DMS 273 (cell line): ENCODE measurements at regions not wholly inside any gene's neighbourhood (a gene's known extent, or its start where the extent isn't known, plus 50 kb on each side); places are given as distances from the start of the nearest gene placed in this dataset.

Experiments
- DNase-seq: peaks from one replicate; lab custom pipeline; 2025; ENCODE audit not compliant: unreplicated experiment; lab: John Stamatoyannopoulos, UW

DNA sequence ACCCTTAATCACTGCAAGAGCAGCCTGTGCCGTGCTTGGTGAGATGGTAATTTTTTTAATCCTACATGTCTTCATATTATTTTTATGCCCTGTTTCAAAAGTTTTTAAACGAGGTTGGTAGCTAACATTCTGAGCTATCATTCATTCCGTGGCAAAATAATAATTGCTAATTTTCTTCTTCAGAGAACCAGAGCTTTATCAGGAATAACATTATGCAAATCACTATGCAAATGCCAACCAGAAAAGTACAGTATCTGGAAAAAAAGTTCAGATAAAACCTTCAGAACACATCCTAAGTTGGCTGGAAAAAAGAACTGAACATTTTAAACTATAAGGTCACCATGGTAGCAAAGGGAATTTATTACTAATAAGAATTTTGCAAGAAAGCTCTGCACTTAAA is 165.1 kb upstream of the NABP1 start:
- no peak for DNase-seq

DNA sequence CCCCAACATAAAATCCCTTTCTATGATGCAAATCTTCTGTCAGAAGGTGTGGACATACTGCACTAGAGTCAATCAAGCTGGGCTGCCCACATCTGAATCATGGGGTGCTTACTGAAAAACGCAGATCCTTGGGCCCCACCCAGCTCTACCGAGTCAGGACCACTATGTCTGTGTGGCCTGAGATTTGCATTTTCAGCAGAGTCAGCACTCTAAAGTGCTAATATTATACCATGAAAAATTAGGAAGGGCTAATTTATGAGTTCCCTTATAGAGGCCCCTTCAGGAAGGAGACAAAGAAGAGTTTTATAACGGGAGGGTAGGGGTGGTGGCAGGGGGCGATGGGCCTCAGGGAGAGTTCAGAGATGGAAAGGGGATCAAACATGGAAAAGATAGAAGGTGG is 163.3 kb upstream of the NABP1 start:
- DNase-seq = no peak

DNA sequence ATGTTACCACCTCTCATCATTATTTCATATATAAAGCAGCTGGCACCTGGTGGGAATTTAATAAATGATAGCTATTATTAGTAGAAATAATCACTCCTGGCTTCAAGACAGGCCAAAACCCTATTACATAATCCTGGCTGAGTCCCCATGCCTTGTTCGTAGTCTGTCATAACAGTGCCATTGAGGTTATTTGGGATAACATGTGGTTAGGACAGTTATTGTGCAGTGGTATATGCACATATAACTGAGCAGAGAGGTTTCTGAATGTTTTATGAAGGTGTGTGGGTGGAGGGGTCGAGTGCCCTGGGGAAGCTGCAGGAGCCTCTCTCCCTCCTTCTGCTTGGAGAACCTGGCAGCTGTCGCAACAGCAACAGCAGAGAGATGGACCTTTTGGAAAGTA is 162.4 kb upstream of the NABP1 start:
- peak; percentile 26 for DNase-seq

DNA sequence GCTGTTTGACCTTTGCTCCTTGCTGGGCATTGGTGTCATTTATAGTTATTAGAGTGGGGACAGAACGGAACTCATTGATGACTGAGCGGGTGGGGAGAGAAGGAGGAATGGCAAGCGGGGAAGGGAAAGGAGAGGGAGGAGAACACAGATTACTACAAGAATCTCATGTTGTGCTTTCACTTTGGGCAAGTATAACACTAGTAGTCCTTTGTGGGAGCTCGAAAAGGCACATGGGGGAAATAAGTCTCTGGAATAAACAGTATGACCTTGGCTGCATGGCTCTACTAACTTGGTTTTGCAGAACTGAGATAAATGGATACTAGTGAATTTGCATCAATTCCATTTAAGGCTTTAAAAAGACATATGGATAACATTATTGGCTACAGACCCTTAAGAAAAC is 161.7 kb upstream of the NABP1 start:
- DNase-seq = no peak

DNA sequence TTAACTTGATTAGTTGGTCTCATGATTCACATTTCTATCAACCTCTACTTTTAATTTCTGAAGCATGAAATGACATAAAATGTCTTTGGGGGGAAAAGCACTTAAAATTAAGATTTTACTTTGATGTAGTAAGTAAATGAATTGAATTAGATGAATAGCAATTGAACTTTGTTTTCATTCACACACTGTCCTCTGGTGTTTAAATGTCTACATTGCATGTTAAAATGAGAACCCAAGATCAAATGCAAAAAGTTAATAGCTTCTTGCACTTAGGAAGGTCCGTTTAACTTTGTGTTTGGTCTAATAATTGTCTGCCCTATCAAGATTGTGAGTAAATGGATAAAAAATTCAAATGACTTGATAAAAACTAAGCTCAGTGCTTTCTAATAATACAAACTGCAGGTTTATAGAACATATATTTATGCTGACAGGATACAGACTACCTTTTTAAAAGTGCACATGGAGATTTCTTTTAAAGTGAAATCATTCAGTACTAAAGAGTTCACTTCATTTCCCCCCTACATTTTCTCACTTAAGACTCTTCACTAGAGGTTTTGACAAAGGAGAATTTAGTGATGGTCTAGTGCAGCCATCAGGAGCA is 156.2 kb upstream of the NABP1 start:
- DNase-seq = peak; percentile 65

DNA sequence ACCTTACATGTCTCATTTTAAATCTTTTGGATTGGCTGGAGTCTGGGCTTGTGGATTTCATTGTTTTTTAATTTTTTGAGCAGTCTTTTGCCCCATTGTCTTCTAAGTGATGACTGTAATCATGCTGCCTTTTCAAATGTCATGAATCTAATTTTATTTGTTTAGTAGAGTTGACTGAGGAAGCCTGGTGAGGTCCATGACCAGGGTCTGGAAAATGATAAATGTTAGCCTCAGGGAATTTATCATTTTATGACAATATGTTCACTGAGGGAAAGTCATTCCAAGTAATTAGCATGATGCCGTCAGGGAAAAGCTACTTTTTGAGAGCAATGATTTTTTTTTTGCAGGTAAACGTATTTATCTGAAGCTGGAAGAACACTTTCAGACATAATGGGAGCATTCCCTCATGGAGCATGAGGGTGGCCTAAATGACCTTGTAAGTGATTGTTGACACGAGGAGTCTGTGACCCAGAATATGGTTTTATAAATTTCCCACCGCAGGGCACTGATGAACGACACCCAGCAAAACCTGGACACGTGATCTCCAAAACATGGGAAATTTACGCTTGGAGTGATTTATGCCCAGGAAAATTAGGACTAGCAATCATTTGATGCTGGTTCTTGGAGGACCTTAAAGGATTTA is 155.3 kb upstream of the NABP1 start:
- DNase-seq = no peak

DNA sequence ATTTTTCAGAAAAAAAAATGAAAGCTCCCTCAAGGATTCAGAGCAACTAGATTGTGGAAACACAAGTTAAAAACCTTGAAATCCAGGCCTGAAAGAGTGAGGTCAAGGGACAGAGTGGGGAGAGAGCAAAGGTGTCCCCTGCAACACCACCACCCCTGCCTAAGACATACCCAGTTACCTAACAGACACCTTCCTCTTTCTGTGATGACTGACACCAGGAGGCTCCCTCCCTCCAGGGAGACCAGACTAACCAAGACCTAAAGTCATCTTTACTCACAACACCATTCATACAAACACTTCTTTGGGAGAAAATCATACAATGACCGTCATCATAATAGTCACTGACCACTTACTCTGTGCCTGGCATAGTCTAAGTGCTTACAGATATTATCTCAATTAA is 151.8 kb upstream of the NABP1 start:
- no peak for DNase-seq

DNA sequence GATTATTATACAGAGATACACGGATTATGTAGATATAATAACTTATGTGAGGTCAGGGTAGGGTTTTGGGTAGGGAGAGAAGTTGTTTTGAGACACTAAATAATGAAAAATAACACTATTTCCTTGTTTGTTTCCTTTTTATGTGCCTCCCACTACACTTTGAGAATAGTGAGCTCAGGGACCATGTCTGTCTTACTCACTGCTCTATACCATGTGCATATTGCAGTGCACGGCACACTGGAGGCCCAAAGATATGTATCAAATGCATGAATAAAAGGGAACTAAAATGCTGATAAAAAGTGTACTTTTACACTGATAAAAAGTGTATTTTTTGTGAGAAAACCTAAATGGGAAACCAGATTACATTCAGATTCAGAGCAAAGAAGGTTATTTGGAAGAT is 151.4 kb upstream of the NABP1 start:
- DNase-seq = no peak

DNA sequence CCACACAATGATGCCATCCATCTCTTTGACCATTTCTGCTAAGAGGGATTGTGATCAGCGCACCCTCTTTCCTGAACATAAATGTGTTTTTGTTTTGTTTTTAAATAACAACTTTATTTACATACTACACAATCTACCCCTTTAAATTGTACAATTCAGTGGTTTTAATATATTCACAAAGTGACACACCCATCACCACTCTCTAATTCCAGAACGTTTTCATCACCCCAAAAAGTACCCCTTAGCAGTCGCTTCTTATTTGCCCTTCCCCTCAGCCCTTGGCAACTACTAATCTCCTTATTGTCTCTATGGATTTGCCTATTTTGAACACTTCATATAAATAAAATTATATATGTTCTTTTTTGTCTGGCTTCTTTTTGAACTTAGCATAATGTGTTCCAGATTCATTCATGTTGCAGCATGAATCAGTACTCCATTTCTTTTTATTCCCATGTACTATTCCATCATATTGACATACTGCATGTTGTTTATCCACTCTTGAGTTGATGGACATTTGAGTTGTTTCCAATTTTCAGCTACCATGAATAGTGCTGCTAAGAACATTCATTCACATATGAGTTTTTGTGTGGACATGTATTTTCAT is 150.9 kb upstream of the NABP1 start:
- no peak for DNase-seq

DNA sequence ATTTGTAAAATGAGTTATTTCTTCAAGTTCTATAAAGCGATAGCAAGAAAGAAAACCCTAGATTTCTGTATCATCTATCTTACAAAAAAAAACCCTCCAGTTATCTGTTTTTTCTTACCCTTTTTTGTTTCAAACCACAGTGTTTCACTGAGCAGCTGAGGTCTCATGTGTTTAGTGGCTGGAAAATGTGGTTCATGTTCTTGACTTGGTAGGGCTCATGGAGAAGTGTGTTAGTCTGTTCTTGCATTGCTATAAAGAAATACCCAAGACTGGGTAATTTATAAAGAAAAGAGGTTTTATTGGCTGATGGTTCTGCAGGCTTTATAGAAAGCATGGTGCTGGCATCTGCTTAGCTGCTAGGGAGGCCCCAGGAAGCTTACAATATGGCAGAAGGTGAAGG is 147.3 kb upstream of the NABP1 start:
- DNase-seq = no peak

DNA sequence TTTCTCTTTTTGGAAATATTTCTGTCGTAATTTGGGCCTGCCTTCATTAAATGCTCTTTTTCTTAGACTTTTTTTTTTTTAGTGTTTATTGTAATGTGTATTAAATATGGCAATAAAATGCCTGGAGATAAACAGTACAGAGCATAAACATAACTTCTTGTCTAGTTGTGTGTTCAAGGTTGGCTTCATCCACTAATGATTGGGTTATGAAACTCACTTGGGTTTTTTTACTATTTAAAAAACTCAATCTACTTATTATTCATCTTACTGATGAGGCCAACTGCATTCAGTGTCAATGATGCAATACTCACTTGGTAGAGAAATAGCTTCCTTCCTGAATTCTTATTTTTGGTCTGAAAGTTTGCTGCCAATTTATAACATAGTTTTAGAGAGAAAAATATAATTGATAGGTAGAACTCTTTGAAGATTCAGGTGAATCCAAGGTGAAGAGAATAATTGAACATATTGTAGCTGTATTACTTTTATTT is 144.2 kb upstream of the NABP1 start:
- no peak for DNase-seq

DNA sequence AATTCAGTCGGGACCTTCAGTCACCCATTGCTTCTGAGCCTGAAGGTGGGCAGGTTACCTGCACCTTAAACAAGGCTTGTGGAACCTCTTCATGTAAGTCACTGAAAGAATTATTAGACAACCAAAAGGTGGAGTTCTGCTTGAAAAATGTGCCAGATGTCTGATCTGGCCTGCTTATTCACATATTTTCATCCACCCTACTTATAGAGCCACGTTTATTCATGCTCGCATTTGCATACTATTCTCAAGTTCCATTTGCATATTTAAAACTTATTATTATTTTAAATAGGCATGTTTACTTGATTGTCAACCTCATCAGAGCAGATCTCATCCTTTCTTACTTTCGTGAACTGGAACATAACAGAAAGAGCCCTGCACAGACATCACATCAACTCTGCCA is 140.0 kb upstream of the NABP1 start:
- DNase-seq = no peak

DNA sequence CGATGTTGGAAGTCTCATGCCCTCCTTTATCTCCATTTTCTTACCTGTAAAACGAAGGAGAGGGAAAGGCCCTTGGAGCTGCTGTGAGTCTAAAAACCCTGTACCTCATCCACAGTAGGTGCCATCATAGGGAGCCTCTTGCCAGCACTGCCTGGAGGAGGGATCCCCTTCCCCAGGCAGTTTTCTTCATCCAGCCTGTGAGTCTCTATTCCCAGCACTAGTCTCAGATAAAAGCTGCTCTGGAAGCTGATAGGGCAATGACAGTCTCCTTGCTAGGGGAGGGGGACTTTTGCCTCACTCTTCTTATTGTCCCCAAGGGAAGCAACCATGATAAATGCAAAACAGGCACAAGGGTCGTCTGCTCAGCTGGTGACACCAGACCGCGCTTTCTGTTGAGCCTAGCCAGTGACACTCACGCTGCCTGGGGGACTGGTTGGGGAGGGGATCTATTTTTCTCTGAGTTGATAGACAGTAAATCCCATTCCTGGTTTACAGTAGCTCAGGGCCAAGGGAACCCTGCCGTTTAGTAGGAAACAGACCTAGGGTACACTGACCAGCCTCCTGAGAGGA is 139.5 kb upstream of the NABP1 start:
- no peak for DNase-seq

DNA sequence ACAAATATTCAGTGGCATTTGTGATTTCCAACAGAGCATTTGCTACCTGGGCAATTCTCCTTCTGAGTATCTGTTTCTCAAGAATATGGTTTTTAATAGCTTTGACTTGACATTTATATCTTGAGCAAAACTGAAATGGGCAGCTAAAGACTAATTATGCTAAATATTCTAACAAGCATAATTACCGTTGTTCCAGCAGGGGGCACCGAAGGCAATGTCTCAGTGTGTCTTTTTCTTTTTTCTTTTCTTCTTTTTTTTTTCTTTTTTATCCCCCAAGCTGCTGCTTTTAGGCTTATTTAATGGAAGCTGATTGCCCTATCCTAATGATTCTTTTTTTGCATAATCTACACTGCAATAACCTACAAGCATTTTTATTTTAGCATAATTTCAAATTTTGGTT is 138.9 kb upstream of the NABP1 start:
- DNase-seq = peak; percentile 60

DNA sequence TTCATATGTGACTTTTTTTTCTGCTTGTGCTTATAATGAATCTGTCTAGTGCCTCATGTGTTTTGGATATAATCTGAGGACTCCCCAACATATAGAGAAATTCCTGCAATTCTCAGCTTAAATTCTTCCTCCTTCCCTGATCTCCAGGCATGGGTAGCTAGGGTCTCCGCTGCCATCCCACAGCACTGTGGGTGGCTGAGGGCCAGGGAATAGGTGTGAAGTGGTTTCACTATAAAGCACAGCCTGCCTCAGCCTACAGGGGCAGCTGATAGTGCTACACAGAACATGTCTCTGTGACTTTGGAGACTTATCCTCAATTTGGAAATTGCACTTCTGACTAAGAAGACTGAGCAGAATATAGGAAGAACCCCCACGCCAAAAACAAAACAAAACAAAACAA is 137.3 kb upstream of the NABP1 start:
- no peak for DNase-seq

DNA sequence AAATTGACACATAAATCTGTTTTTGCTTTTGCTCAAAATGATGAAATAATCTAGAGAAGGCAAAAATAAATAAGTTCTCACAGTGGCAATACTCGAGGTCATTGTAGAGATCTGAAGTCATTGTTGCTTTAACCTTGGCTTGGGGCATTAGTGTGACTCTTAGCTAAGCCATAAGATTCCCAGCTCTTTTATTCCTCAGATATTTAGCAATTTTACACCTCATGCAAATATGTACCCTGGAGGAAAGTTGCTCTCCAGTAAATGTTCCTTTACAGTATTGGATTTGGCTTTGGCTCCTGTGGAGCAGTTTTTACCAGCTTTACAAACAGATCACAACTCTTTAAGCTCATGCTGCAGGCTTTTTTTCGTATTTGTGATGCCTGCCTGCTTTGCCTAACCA is 134.2 kb upstream of the NABP1 start:
- no peak for DNase-seq

DNA sequence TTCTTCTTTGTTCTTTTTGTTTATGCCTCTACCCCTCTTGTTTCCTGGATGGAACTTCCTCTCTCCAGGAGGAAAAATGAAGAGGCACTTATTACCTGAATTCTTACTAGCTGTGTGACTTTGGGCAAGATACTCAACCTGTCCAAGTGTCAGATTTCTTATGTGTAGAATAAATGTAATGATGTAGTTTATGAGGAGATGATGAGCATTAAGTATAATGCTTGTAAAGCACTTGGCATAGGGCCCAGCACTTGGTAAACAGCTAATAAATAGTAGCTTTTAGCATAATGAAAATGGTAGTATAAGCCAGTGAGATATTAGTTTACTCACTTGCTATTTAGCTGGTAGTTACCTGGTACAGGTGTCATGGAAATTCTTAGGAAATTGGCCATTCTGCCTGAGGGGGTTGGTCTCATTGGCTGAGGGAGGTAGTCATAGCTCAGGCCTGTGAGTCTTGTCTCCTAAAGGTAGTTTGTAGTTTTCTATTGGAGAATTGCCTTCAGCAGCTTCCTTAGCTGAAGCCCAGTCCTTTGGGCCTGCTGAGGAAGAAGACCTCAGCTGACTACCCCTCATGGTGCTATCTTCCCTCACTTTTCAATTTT is 133.4 kb upstream of the NABP1 start:
- no peak for DNase-seq

DNA sequence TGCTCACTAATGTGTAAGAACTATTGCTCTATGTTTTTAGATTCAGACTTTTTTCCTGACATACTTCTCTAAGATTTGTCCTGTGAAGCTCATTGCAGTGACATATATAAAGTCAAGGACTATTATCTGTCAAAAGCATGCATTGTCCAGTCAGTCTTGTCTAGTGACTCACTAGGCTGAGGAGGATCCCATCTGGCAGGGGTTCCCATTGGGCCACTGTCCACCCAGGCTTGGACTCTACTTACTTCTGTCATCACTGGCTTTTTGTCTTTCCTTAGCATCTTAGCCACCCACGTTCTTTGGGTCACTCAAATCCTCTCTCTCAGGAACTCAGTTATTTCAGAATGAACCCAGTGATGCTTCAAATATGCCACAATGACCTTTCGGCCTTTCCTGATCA is 132.6 kb upstream of the NABP1 start:
- no peak for DNase-seq

DNA sequence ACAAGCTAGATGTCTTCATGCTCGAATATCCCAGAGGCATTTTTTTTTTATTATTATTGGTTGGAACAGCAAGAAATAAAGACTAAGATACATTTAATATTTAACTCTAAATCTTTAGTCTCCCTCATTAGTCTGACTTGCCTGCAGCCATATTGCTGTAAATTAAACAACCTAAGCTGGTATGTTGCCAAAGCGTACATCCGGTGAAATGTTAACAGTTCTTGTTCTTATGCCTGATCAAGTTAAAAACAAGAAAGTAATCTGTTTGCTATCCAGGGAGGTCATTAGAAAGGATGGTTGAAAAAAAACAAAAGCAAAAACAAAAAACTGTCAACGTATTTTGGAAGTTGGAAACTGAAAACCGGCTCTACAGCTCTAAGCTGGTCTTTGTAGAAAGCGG is 125.9 kb upstream of the NABP1 start:
- peak; percentile 17 for DNase-seq

DNA sequence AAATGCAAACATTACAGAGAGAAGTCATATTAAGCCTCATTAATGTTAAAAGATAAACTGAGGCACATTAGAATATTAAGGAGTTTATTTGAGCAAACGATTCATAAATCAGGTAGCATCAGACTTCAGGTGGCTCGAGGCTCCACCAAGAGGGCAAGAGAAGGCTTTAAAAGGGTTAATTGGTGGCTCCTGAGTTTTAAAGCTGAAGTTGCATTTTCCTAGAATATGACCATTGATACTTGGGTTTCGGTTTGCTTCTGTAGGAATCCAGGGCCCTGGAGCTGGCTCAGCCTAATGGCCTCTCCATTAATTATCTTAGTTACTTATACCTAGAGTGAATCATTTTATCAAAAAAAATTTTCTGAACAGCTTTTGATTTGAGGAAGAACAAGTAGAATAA is 123.7 kb upstream of the NABP1 start:
- DNase-seq = no peak

DNA sequence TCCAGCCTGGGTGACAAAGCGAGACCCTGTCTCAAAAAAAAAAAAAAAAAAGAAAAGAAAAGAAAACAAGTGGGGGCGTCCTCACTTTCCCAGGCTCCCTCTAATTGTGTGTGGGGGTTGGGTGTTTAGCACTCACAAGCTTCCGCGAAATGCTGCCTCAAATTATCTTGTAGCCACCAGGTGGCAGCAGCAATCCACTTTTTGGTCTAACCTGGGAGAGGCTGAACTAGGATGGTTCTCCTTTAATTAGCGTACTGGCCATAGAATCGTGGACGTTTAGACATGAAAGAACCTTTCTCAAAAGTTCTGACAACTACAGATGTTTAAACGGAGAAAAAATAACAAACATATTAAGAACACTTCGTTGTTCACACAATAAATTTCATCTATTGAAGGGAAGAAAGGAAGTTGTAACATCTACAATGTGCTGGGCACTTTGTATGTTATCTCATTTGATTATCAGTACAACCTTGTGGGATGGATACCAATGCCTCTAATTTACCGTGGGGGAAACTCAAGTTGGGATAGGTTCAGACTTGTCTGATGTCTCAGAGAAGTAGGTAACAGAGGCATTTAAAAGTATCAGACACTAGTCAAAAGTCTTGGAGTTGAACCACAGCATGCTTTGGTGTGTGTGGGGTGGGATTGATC is 122.7 kb upstream of the NABP1 start:
- DNase-seq = peak; percentile 91

DNA sequence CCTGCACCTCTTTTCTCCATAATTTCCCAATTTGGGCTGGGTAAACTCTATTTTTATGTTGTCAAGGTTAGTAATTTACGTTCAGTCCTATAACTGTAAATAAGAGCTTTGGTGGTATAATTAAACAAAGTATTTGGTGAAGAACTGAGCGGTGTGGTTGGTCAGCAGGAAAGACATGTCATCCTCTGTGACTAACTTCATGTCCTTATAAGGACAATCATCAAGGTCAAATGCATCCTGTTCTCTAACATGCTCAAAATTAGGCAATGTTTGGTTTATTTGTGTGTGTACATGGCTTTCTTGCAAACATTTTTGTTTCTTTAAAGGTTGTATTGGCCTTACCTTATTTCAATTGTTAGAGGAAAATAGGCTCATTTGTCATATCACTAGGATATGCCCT is 121.5 kb upstream of the NABP1 start:
- no peak for DNase-seq
